Muscle of arm (tissue), 1 donor: ENCODE measurements at regions not wholly inside any gene's neighbourhood (a gene's known extent, or its start where the extent isn't known, plus 50 kb on each side); places are given as distances from the start of the nearest gene placed in this dataset.
"Not testable (repeated sequence)": the region's sequence is repeated elsewhere in the genome, so short reads cannot be mapped to it uniquely, and the experiment has no call there.

Experiments
- DNase-seq: peaks from one replicate; pipeline ENCODE4 v3.0.0-alpha.2; 2013

- no peak for DNase-seq
These were observed 54.4 kb upstream of the IQCM start for GRCh38 chr4:149870008-149870407.

- no peak for DNase-seq
These were observed 66.1 kb upstream of the IQCM start for GRCh38 chr4:149881744-149882143.

- no peak for DNase-seq
These were observed 66.6 kb upstream of the IQCM start for GRCh38 chr4:149882251-149882650.

- DNase-seq = no peak
These were observed 68.4 kb upstream of the IQCM start for GRCh38 chr4:149884046-149884445.

DNA sequence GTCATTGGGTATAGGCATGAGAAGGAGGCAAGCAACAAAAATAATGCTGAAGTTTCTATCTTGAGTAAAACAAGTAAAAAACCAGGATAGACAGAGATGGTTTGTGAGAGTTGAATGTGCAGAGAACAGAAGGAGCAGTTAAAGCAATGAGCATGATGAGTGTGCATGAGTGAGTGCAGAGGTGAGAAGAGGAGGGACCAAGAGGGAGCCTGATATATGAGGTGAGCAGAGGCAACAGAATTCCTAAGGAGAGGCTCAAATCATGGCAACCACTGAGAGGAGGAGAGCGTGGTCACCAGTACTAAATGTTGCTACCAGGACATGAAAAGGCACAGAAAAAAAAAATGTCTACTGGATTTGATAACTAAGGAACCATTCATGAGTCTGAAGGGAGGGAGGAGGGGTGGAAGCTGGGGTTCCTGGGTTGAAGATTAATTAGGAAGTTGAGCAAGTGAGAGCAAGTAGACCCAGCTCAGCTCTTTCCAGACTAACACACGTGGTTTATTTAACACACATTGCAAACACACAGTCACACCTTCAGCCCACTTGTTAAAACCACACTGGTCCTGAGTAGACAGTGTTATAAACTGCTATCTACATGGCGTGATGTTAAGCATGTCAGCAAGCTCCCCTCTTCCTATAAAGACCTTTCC is 69.0 kb upstream of the IQCM start:
- no peak for DNase-seq

DNA sequence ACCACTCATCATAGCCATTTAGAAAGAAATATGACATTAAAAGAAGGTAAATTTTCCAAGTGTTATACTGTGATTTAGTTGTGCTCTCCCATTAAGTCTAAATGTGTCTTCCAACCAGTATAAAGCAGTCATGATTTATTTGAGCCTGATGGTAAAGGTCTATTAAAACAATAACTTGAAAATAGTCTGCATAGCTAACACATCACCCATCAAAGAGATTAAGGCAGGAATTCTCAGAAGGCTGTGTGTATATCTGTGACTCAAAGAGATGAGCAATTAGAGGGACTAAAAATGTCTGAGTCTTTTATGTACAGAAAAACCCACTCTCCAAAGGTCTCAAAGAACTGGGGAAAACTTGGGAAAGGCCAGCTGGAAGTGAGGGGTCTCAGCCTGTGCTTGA is 70.3 kb upstream of the IQCM start:
- no peak for DNase-seq

DNA sequence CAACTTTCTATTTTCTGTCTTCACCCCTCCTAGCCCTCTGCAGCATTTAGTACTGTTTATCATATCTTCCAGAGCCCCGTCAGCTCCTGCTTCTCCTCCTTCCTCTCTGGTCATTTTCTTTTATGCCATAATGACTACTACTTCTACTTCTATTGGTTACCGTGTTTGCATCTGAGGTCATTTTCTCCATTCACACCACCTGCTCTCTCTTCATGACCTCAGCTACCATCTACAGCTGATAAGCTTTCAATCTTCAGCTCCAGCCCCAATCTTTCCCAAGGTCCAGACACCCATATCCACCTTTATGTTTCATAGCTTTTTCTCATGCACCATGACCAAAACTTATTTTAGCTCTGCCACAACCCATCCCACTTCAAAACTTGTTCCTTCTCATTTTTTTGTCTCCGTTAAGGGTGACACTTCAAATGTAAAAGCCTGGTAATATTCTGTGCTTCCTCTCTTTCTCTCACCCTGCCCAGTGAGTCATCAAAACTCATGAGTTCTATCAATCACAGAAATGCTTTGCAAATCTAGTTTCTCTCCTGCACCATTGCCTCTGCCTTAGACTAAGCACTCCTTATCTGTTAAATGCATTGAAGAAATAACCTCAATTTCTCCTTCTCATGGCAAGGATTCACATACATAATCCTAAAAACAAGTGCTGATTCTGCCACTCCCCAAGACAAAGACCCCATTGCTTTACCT is 71.3 kb upstream of the IQCM start:
- no peak for DNase-seq

DNA sequence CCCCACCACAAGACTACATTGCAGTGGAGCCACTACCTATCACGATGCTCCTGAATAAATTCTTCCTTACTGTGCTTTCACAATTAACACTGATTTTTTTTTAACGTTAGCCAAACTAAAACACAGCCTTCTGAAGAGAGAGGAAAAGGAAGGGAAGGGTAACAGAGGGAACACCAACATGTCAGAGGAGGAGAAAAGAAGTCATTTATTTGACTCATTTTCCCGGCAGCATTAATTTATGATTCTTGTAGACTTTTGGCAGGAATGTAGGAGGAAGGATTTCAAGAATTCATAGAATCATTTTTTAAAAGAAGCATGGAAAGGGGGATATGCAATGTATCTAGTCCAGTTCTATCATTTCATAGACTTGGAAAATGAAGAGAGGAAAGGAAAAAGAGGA is 74.3 kb upstream of the IQCM start:
- DNase-seq = no peak

GRCh38 chr4:149890531-149890930 is 74.9 kb upstream of the IQCM start:
- DNase-seq = no peak

DNA sequence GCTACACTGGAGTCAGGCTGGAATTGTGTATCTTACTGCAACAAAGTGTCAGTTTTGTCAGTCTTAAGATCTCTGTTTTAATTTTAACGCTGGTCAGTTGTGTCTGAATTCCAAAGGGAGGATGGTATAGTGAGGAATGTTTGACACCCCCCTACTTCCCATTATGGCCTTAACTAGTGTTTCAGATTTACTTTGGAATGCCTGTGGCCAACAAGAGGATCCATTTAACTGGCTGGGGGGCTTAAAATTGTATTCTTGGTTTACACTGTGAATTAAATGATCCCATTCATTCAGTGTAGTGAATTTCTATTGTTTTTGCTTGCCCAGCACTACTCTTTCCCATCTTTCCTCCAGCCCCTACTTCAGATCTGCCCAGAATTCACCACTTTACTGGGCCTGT is 75.8 kb upstream of the IQCM start:
- no peak for DNase-seq

GRCh38 chr4:149896432-149896831 is 80.8 kb upstream of the IQCM start:
- DNase-seq = no peak

DNA sequence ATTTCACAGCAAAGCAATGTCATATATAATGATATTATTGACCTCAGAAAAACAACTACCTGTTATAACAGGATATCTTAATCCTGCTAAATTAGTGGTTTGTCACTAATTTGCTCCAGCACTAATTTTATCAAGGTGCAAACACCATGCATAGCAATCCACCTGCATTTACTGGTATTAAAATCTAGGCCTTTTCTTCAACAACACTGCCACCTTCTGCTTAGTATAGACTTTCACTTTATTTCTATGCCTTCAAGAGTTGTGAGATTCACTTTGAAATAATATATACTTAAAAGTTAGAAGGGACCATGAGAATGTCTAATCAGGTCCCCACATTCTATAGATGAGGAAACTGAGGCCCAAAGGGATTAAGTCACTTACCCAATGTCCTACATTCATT is 82.1 kb upstream of the IQCM start:
- no peak for DNase-seq

DNA sequence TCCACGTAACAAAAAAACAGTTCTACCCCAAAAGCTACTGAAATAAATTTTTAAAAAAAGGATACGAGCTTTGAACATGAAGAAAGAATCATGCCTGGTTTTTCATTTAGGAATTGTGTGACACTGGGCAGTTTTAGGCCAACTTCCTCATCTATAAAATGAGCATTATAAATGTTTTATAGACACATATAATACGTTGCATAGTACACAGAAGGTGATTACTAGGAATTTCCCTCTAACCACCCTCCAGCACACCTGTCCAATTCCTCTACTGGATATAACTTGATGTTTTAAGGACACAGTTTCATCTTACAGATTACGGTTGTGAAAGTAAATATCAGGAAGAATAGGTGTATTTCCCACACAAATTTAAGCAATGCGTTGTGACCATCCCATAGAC is 85.5 kb upstream of the IQCM start:
- no peak for DNase-seq

- DNase-seq = no peak
These were observed 86.6 kb upstream of the IQCM start for GRCh38 chr4:149902242-149902641.

DNA sequence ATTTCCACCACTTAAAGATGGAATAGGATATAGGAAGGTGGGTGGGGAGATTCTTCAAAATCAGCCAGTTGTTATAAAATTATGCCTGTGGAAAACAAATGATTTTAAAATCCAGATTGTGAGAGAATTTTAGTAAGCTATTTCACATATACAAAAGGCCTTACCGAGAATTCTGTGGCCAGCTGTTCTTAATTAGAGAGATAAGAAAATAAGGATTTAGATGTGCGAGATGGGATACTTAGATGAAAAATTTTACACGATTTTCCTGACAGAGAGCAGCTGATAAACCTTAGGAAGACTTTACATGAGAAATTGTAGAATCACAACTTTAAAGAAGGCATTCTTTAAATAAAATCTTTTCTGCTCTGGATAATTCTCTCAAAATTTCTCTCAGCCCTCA is 94.5 kb upstream of the IQCM start:
- DNase-seq = no peak

- no peak for DNase-seq
These were observed 95.1 kb upstream of the IQCM start for GRCh38 chr4:149910604-149911350.

DNA sequence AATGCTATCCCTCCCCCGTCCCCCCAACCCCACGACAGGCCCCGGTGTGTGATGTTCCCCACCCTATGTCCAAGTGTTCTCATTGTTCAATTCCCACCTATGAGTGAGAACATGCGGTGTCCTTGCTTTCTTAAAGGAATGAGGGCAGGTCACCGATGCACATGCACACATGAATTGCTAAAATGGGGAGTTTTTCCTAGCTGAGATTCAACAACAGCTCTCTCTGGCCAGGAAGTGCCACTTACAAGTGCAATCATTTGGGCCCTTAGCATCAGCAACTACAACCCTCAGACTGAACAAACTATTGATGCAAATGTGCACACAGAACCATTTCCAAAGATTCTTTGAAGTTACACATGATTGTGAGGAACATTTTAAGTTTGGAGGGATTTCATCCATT is 95.7 kb upstream of the IQCM start:
- no peak for DNase-seq

DNA sequence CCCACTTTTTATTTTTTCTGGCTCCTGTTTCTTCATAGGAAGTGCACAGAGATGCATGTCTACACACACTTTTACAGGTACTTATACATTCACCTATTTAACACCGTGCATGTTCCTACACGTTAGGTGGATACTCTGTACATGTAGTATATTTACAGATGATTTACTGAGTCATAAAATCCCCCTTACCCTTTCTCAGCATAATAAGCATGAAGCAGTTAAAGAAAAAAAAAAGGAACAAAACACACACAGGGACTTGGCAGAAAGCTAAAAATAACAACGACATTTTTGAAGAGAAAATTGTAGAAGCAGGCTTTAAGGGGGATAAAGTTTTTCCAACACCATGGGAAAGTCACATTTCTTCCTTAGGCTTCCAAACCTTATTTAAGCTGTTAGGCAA is 96.4 kb upstream of the IQCM start:
- no peak for DNase-seq

DNA sequence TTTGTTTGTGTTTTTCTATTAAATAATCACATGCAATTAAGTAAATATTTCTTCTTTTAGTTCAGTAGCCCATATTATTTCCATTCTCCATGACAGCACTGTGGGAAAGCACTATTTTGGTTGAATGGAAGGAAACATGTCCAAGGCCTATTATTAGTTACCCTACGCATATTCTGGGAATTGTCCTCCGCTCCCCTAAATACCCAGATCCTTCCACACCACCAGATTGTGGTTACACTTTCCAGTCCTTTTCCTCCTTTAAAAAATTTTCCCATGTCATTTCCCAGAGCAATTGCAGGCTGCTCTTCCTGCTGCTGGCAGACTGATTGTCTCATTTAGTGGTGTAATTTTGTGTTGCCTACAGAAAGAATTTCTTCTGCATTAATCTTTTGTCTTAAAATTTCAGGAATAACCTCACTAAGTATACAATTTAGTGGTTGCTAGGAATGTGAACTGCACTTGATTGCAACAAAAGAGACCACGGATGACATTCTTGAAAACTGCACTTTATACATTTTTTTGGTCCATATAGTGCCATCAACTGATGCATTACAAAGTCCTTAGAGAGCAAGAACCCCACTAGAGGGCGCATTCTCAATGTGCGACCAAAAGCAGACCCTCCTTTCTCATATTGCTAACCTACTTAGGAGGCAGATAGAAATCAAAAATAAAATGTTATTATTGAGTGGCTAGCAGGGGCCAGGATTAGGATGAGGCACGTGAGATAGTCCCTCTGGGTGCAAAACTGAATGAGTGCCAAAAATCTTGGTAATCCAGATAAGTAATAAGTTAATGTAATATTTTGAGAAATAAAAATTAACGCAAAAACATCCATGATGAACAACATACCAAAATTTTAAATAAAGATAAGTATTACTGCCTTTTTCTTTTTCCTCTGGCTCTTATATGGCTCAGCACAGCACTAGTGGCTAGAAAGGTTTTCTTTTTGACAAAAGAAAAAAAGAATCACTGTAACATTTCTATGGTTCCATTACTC is 98.8 kb upstream of the IQCM start:
- DNase-seq = peak; percentile 40

DNA sequence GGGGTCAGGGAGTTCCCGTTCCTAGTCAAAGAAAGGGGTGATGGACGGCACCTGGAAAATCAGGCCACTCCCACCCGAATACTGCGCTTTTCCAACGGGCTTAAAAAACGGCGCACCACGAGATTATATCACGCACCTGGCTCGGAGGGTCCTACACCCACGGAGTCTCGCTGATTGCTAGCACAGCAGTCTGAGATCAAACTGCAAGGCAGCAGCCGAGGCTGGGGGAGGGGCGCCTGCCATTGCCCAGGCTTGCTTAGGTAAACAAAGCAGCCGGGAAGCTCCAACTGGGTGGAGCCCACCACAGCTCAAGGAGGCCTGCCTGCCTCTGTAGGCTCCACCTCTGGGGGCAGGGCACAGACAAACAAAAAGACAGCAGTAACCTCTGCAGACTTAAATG is 100.1 kb upstream of the IQCM start:
- not testable (repeated sequence) for DNase-seq

DNA sequence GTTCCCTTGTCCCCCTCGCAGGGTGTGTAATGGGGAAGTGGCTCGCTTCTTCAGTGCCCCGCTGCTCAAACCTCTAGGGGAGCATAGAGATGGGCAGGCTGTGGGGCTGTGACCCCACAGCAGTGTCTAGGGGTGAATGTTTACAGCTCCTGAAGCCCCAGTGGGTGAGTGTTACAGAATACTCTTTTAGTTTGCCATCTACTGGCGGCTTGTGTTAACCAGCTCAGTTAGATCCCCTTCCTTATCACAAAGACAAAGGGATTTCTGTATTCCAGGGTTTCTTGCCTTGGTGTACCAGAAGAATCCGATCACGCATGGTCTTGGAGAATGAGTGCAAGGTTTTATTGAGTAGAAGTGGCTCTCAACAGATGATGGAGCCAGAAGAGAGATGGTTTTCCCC is 108.1 kb upstream of the IQCM start:
- no peak for DNase-seq

GRCh38 chr4:149927514-149927913 is 111.9 kb upstream of the IQCM start:
- no peak for DNase-seq
